Panc1 (cell line): ENCODE measurements at regions not wholly inside any gene's neighbourhood (a gene's known extent, or its start where the extent isn't known, plus 50 kb on each side); places are given as distances from the start of the nearest gene placed in this dataset.

ENCODE experiments used
- POLR2AphosphoS5 ChIP-seq: IDR thresholded peaks from 2 replicates; pipeline ENCODE4 v1.6.1; 2012; ENCODE audit warnings: mild to moderate bottlenecking, low read depth, low read length, moderate library complexity
- SIN3A ChIP-seq: IDR thresholded peaks from 2 replicates; pipeline ENCODE4 v1.6.1; 2012; ENCODE audit warnings: low read depth, mild to moderate bottlenecking, low read length, moderate library complexity, borderline replicate concordance; ENCODE audit not compliant: insufficient read depth
- TCF7L2 ChIP-seq: IDR thresholded peaks from 2 replicates; pipeline ENCODE4 v1.6.1; 2011; ENCODE audit warnings: mild to moderate bottlenecking, low read depth, low read length, inconsistent platforms
- TF ChIP-seq, protein P1 (sequence below): fragments of 450-650 bp; IDR thresholded peaks from 2 replicates; pipeline ENCODE4 v1.5.1; 2017; ENCODE audit warnings: mild to moderate bottlenecking

DNA sequence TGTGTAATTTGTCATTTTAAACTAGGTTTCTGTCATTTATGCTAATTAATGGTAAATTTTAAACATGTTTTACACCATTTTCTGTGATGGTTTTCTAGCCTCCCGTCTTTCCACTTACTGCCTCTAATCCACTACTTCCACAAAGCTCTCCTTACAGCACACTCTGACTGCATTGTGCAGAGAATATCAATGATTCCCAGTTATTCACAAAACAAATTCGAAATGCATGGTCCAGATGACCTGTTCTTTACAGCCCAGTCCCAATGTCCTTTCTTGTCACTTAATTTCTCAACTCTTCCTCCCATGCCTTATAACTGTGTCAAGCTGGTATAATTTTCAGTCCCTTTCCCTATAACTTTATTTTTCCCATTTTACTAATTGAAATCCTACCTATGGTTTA is 770.5 kb downstream of the USP25 start:
- TF ChIP-seq POLR2AphosphoS5: no peak
- TF ChIP-seq, protein P1, sequence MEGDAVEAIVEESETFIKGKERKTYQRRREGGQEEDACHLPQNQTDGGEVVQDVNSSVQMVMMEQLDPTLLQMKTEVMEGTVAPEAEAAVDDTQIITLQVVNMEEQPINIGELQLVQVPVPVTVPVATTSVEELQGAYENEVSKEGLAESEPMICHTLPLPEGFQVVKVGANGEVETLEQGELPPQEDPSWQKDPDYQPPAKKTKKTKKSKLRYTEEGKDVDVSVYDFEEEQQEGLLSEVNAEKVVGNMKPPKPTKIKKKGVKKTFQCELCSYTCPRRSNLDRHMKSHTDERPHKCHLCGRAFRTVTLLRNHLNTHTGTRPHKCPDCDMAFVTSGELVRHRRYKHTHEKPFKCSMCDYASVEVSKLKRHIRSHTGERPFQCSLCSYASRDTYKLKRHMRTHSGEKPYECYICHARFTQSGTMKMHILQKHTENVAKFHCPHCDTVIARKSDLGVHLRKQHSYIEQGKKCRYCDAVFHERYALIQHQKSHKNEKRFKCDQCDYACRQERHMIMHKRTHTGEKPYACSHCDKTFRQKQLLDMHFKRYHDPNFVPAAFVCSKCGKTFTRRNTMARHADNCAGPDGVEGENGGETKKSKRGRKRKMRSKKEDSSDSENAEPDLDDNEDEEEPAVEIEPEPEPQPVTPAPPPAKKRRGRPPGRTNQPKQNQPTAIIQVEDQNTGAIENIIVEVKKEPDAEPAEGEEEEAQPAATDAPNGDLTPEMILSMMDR: no peak
- no peak for TF ChIP-seq TCF7L2
- TF ChIP-seq SIN3A: no peak
